HS-27A (cell line): ENCODE measurements at regions not wholly inside any gene's neighbourhood (a gene's known extent, or its start where the extent isn't known, plus 50 kb on each side); places are given as distances from the start of the nearest gene placed in this dataset.
"Not testable (repeated sequence)": the region's sequence is repeated elsewhere in the genome, so short reads cannot be mapped to it uniquely, and the experiment has no call there.

Source experiments
- DNase-seq: peaks from one replicate; pipeline ENCODE4 v3.0.0-alpha.2; 2012; ENCODE audit warnings: low read depth, missing footprints

- DNase-seq: no peak
These were observed 420.6 kb upstream of the PABPC4L start for GRCh38 chr4:134622199-134622598.

DNA sequence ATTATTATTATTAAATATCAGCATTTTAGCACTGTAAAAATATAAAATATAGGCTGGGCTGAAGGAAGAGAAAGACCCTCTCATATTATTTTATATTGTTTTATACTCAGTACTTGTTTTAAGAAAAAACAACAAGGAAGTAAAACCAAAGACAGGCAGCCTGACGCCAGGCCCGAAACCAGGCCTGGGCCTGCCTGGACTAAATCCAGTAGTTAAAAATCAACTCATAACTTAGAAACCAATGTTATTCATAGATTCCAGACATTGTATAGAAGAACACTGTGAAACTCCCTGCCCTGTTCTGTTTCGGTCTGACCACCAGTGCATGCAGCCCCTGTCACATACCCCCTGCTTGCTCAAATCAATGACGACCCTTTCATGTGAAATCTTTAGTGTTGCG is 420.1 kb upstream of the PABPC4L start:
- DNase-seq: not testable (repeated sequence)

GRCh38 chr4:134610956-134611355 is 409.4 kb upstream of the PABPC4L start:
- no peak for DNase-seq

DNA sequence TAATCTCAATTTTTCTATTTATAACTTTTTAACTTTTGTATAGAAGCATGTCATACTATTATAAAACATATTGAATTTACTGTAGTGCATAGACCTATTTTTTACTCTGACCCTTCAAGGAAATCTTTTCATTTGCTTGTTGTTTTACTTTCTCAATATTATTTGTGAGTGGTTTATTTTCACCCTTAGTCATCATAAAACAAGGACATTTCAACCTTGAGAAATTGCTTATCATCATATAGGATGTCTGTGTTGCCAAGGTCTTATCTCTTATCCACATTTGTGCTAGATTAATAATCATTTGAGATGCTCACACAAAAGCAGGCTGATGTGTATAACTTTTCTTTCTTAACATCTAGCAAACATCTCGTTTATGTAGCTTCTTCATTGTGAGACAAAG is 408.6 kb upstream of the PABPC4L start:
- DNase-seq: no peak

- no peak for DNase-seq
These were observed 400.1 kb upstream of the PABPC4L start for GRCh38 chr4:134601706-134602105.

GRCh38 chr4:134591326-134591725 is 389.7 kb upstream of the PABPC4L start:
- no peak for DNase-seq

GRCh38 chr4:134585972-134586371 is 384.4 kb upstream of the PABPC4L start:
- no peak for DNase-seq

DNA sequence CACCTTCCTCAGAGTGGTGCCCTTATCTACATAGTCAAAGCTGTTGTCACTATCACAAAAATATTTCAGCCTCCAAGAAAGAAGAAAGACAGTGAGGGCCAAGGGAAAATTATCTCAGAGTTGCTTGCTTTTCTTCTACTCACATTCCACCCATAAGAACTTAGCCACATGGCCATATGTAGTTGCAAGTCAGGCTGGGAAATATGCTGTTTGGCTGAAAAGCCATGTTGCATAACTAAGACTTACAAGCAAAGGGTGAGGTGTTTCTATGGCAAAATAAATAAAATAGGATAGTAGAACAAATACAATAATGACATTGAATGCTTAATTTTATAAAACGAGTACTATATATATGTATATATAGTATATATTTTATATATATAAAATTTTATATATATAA is 365.9 kb upstream of the PABPC4L start:
- no peak for DNase-seq

DNA sequence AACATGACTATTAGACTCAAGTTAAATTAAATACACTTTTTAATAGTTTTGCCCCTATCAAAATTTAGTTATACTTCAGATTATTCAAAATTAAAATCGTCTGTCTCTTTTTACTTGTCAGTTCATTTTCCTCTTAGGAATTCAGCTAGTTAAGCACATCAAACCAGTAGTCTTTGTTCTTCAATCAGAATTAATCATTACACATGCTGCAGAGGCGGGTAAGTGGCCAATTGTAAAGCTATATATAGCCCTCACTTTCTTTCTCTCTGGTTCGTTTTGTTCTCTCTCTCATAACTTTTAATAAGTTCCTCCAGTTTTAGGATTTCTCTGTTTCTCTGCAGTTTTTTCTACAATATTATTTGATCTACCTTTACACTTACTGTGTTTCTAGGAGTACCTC is 359.1 kb upstream of the PABPC4L start:
- DNase-seq: no peak

- DNase-seq: no peak
These were observed 350.5 kb upstream of the PABPC4L start for GRCh38 chr4:134552063-134552462.

DNA sequence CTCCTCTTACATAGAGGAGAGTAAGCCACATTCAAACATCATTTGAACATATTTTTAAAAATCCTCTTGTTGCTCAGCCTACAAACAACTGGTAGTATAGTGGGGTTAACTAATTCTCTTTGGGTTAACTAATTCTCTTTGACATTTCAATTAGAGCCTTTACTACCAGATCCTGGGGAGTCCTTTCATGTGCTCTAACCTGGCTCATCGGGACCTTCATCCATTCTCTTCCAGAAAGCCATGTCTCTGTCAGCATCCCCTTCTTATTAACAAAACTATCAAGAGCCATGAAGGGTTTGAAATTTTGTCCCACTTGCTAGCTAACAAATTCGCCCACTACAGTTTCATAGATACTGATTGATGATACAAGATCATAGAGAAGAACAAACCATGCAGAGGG is 349.8 kb upstream of the PABPC4L start:
- DNase-seq: no peak

DNA sequence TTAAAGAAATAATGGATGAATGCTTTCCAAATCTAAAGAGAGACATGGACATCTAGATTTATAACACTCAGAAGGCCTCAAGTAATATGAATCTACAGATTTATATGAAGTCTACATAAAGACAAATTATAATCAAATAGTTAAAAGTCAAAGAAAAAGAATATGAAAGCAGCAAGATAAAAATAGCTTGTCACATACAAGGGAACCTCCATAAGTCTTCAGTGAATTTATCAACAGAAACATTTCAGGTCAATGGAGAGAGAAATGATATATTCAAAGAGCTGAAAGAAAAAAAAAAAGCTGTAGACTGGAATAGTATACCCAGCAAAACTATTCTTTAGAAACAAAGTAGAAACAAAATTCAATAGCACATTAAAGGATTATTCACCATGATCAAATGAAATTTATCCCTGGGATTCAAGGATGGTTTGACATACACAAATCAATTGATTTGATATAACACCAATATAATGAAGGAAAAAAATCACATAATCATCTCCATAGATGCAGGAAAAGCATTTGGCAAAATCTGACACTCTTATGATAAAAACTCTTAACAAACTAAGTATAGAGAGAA is 346.6 kb upstream of the PABPC4L start:
- DNase-seq: no peak

GRCh38 chr4:134546279-134546678 is 344.7 kb upstream of the PABPC4L start:
- DNase-seq: no peak

DNA sequence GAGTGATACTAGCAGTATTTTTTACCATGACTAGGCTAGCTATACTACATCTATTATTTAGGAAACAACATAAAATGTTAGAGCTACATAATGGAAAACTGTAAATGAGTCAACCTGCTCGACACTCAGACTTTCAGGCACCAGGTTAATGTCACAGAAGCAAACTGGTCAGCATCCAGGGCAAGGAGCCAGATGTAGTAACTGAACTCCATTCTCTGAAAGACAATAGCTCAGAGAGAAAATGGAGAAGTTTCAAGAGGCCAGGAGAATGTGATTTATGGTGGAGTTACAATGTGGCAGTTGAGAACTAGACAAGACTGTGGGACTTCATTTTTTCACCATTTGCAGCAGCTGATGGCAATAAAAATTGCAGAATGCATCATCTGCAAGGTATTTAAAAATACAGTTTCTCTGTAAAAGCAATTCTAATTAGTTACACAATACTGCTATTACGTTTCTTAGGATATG is 342.7 kb upstream of the PABPC4L start:
- DNase-seq: peak; percentile 5

DNA sequence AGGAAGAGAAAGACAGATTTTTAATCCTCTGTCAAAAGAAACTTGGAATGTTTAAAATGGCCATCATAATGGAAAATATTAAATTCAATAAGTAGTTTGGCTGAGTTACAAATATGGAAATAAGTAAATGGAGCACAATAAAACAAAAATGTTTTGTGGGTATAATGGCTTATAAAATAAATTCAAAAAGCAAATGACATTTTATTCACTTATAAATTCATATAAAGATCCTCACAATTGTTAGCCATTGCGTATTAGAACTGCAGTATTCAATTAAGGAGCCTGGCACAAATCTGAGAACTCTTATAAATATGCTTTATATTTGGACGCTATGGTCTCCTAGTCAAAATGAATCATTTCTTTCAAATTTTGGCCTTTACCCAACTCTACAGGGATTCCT is 339.0 kb upstream of the PABPC4L start:
- no peak for DNase-seq

- DNase-seq: no peak
These were observed 338.2 kb upstream of the PABPC4L start for GRCh38 chr4:134539729-134540231.

GRCh38 chr4:134537701-134538100 is 336.1 kb upstream of the PABPC4L start:
- DNase-seq: no peak

DNA sequence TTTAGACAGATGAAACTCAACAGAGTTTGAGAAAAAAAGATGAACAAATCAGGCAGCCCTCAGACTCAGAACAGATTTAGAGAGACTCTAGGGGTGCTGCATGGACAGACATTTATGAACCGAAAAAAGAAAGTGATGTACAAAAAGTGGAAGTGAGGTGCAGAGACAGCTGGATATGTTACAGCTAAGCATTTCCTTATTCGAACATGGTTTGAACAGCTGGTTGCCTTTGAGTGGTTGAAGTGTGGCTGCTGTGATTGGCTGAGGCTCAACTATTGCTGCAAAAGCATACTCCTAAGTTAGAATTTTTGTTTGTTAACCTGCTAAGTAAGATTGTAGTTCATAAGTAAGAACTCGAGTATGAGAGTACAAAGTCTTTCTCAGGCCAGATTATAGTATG is 331.5 kb upstream of the PABPC4L start:
- DNase-seq: no peak

DNA sequence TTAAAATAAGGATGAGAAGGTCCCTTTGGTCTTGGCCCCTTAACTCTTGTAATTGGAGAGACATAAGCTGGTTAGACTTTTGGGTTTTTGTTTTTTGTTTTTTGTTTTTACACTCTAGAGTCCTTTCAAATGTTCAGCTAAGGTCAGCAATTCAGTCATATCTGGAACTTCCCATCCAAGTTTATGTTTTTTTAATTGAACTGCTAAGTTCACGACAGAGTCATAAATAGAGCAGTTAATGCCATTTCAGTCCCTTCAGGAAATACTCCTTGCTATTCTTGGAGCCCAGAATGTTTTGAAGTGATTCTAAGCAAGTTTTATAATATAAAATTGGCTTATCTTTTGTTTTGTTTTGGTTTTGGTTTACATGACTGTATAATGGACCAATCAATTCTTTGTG is 329.4 kb upstream of the PABPC4L start:
- no peak for DNase-seq

DNA sequence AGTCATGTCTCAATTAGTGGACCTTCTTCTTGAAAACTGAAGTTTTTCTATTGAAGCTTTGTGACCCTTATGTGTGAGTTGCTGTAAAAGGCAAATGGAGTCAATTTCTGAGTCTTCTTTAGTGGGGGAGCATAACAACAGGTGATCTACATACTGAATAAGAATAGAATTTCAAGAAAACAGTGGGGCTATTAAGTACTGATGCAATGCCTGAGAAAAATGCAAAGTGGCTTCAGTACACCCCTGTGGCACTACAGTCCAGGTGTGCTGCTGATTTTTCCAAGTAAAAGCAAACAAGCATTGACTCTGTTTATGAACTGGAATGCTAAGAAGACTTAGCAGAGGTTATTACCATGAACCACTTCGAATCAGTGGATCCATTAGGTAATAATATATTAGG is 328.0 kb upstream of the PABPC4L start:
- no peak for DNase-seq

- no peak for DNase-seq
These were observed 317.1 kb upstream of the PABPC4L start for GRCh38 chr4:134518574-134519217.

- no peak for DNase-seq
These were observed 309.0 kb upstream of the PABPC4L start for GRCh38 chr4:134510544-134510943.

GRCh38 chr4:134505511-134505910 is 303.9 kb upstream of the PABPC4L start:
- DNase-seq: no peak
